Epithelial cell of proximal tubule (primary cell): ENCODE measurements at regions not wholly inside any gene's neighbourhood (a gene's known extent, or its start where the extent isn't known, plus 50 kb on each side); places are given as distances from the start of the nearest gene placed in this dataset.
"Not testable (repeated sequence)": the region's sequence is repeated elsewhere in the genome, so short reads cannot be mapped to it uniquely, and the experiment has no call there.

Experiments
- DNase-seq: peaks from one replicate; pipeline ENCODE4 v3.0.0-alpha.2; 2011; ENCODE audit warnings: low read depth
- H3K4me3 ChIP-seq: 2 replicates; pipeline ENCODE4 v1.5.1; 2011; ENCODE audit warnings: low read depth, mild to moderate bottlenecking, low read length
- CTCF ChIP-seq: conservative IDR thresholded peaks from 2 replicates; pipeline ENCODE4 v1.5.1; 2012; ENCODE audit warnings: low read depth, mild to moderate bottlenecking, low read length

GRCh38 chr6:20263059-20263458 lies 50.8 kb upstream of the MBOAT1 start:
- no peak for TF ChIP-seq CTCF
- DNase-seq = no peak
- no peak overlapping the region for H3K4me3 ChIP-seq

GRCh38 chr6:20265842-20266241 lies 53.6 kb upstream of the MBOAT1 start:
- no peak for DNase-seq
- H3K4me3 ChIP-seq = no peak overlapping the region
- TF ChIP-seq CTCF = no peak

GRCh38 chr6:20266851-20267608 lies 54.8 kb upstream of the MBOAT1 start:
- no peak for TF ChIP-seq CTCF
- H3K4me3 ChIP-seq = no peak overlapping the region
- DNase-seq = no peak

GRCh38 chr6:20269181-20269580 lies 56.9 kb upstream of the MBOAT1 start:
- H3K4me3 ChIP-seq = no peak overlapping the region
- TF ChIP-seq CTCF = no peak
- DNase-seq = no peak

- no peak for DNase-seq
- TF ChIP-seq CTCF = no peak
- H3K4me3 ChIP-seq = no peak overlapping the region
Observed at GRCh38 chr6:20271818-20272217, 59.5 kb upstream of the MBOAT1 start.

GRCh38 chr6:20274137-20274536 lies 61.9 kb upstream of the MBOAT1 start:
- H3K4me3 ChIP-seq = no peak overlapping the region
- no peak for DNase-seq
- TF ChIP-seq CTCF = no peak

GRCh38 chr6:20275837-20276236 lies 63.6 kb upstream of the MBOAT1 start:
- DNase-seq, H3K4me3 ChIP-seq: not testable (repeated sequence)

- H3K4me3 ChIP-seq, DNase-seq: not testable (repeated sequence)
Observed at GRCh38 chr6:20277724-20278123, 65.5 kb upstream of the MBOAT1 start.
